Activated CD8-positive, alpha-beta T cell treated with anti-CD3 and anti-CD28 coated beads, Interleukin-2, amount 10 ng/mL, durations not matched to agents 7 days and 5 days (primary cell): ENCODE measurements at regions not wholly inside any gene's neighbourhood (a gene's known extent, or its start where the extent isn't known, plus 50 kb on each side); places are given as distances from the start of the nearest gene placed in this dataset.

Source experiments
- ATAC-seq: fragments of 150-1000 bp; cut with Tn5 transposase; one replicate; pipeline ENCODE4 v1.10.0; 2021; ENCODE audit warnings: moderate library complexity
- CTCF ChIA-PET: fragments of 350-600 bp; sonication (Branson Sonifier 250); formaldehyde crosslinking; loops from one replicate; lab custom pipeline; 2021; ENCODE audit warnings: antibody characterized with exemption; lab: Charles Lee
- POLR2A ChIA-PET: fragments of 350-600 bp; sonication (Branson Sonifier 250); formaldehyde crosslinking; loops from one replicate; lab custom pipeline; 2021; ENCODE audit warnings: antibody characterized with exemption; lab: Charles Lee
- DNase-seq: peaks from one replicate; pipeline ENCODE4 v3.0.0-alpha.2; 2020
- H3K27ac Mint-ChIP-seq: one replicate; pipeline ENCODE4 v1.8.0; 2021; ENCODE audit warnings: mild to moderate bottlenecking, mixed read lengths
- H3K27me3 Mint-ChIP-seq: one replicate; pipeline ENCODE4 v1.8.0; 2021; ENCODE audit warnings: low read depth, mixed read lengths
- H3K36me3 Mint-ChIP-seq: one replicate; pipeline ENCODE4 v1.8.0; 2021; ENCODE audit warnings: low read depth, mixed read lengths
- H3K4me1 Mint-ChIP-seq: one replicate; pipeline ENCODE4 v1.8.0; 2021; ENCODE audit warnings: low read depth, mixed read lengths
- H3K4me3 Mint-ChIP-seq: one replicate; pipeline ENCODE4 v1.8.0; 2021; ENCODE audit warnings: mild to moderate bottlenecking, mixed read lengths
- H3K9me3 Mint-ChIP-seq: one replicate; pipeline ENCODE4 v1.8.0; 2022; ENCODE audit warnings: mixed read lengths; ENCODE audit not compliant: insufficient read depth

DNA sequence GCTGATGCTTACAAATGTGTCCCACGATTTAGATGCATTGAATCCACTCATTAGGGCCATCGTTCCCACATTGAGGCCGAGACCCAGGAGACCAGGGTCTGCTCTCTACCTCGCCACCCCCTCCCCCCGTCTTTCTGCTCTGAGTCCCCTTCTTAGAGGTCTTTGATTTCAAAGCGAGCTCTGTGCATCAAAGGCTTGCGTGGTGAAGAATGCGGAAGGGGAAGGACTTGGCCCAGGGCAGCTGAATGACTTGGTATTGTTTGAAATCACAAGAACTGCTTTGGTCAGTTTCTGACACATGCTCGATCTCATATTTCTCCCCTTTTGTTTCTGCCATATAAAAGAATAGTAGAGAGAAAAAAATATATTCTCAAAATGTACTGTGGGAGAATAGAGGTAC is 78.3 kb upstream of the IRX1 start:
- DNase-seq: no peak
- Mint-ChIP-seq H3K27ac (no peak overlapping the region), H3K4me1 (no peaks in the 10 kb centered on the region), H3K9me3 (no peaks in the 10 kb centered on the region), H3K36me3 (no peaks in the 10 kb centered on the region), H3K27me3 (no peaks in the 10 kb centered on the region), H3K4me3 (no peak overlapping the region)
- POLR2A ChIA-PET: no interaction called here
- no peak for ATAC-seq
- CTCF ChIA-PET: no interaction called here

DNA sequence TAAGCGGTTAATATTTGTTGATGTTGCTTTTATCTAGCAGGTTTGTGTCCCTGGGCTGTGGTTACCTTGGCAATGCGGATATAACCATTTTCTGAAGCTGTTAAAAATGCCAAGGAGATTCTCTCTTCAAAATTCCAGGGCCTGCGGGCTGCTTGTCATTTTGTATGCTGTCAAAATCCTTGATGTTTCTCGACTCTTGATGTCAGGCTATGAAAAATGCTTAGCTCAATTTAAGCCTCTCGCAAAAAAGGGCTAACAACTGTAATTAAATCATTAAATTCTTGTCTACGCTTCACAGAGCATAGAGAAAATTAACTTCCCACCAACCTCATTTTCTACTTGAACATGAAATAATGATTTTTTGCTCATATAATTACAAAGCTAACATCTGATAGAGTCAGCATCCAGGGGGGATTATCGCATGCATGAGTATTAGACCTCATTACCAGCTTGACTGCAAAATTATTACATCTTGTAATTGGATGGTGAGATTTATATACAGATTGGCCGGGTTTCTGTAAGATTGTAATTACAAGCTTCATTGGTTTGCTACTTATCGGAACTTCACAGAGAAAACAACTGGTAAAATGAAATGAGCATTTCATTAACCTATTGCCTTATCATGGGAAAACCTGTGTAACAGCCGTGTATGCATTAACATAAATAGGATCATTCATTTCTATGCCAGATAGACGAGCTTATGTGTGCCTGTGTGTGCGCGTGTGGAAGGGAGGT is 83.1 kb upstream of the IRX1 start:
- H3K9me3 Mint-ChIP-seq: peaks cover 6% of the 10 kb centered on the region
- H3K27me3 Mint-ChIP-seq: no peaks in the 10 kb centered on the region
- no peaks in the 10 kb centered on the region for H3K36me3 Mint-ChIP-seq
- ChIA-PET POLR2A (no interaction called here), CTCF (no interaction called here)
- H3K27ac Mint-ChIP-seq: no peak overlapping the region
- no peak for ATAC-seq
- no peak for DNase-seq
- H3K4me3 Mint-ChIP-seq: no peak overlapping the region
- H3K4me1 Mint-ChIP-seq: no peaks in the 10 kb centered on the region

DNA sequence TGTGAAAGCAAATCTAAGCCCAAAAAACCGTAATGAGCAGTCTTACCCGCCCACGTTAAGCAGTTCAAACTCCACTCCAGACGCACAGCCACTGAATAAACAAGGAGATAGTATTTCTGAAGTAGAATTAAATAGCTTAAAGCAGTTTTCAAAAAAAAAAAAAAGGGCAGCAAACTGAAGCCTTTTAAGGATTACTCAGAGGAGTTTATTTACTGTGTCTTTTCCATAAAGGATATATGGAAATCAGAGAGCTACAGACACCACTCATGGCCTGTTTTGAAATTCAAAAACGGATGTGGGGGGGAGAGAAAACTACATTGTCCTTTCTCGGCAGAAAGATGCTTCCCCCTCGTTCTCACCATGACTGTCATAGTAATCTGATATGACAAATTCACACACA is 83.7 kb upstream of the IRX1 start:
- no peak for DNase-seq
- H3K4me1 Mint-ChIP-seq: no peaks in the 10 kb centered on the region
- H3K27ac Mint-ChIP-seq: no peak overlapping the region
- no peaks in the 10 kb centered on the region for H3K36me3 Mint-ChIP-seq
- H3K4me3 Mint-ChIP-seq: no peak overlapping the region
- ChIA-PET CTCF (no interaction called here), POLR2A (no interaction called here)
- no peak for ATAC-seq
- peaks cover 11% of the 10 kb centered on the region for H3K9me3 Mint-ChIP-seq
- no peaks in the 10 kb centered on the region for H3K27me3 Mint-ChIP-seq

DNA sequence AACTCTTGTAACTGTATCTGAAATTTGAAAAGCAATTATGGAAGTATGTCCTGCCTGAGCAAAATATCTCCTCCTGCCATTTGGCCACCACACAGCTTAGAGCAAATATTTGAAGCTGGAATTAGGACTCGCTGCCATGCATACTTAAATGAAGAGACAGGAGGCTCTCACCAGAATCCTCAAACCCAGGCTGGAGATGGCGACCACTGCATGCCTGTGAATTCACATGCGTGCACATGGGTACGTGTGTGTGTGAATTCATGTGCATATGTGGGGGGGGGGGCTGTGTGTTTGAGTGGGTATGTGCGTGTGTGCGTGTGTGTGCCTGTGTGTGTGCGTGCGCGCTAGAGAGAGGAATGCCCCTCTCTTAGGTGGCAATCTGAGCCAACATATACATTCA is 84.1 kb upstream of the IRX1 start:
- POLR2A ChIA-PET: no interaction called here
- Mint-ChIP-seq H3K27ac (no peak overlapping the region), H3K27me3 (no peaks in the 10 kb centered on the region), H3K9me3 (peaks cover 11% of the 10 kb centered on the region), H3K4me3 (no peak overlapping the region), H3K4me1 (no peaks in the 10 kb centered on the region), H3K36me3 (no peaks in the 10 kb centered on the region)
- no peak for ATAC-seq
- DNase-seq: no peak
- CTCF ChIA-PET: no interaction called here

DNA sequence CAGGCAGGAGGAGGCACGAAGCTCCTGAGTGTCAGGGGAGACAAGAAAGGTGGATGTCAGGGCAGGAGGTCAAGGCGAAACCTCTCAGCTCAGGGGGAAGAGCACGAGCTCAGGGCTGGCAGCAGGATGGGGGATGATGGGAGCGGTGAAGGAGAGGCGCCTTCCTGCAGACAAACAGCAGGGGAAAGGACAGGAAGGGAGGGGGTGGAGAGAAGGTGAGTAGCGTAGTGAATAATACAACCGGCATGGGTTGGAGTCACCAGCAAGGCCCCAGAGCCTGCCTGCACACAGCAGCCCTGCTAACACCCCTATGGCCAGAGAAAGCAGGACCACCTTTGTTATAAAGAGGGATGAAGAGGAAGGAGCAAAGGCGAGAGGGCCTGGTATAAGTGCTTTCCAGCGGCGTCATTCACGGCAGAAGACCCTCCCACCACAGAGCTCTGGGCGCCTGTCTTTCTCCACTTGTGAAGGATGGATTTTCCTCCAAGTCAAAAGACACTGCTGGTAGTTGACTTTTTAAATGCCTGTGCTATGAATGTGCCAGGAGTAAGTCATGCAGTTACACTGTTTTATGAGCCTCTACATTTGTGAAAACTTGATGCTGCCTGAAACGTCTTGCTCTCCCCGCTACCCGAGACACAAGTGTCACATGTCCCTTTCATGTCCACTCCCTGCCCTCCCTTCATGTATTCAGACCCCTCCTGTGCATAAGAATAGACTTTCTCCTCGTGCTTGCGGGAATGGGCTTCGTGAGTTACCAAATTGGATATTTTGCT is 84.8 kb upstream of the IRX1 start:
- H3K4me1 Mint-ChIP-seq: no peaks in the 10 kb centered on the region
- no peaks in the 10 kb centered on the region for H3K36me3 Mint-ChIP-seq
- DNase-seq (no peak), ATAC-seq (no peak)
- H3K27me3 Mint-ChIP-seq: no peaks in the 10 kb centered on the region
- H3K4me3 Mint-ChIP-seq: no peak overlapping the region
- no peak overlapping the region for H3K27ac Mint-ChIP-seq
- ChIA-PET CTCF (no interaction called here), POLR2A (no interaction called here)
- H3K9me3 Mint-ChIP-seq: peaks cover 11% of the 10 kb centered on the region

DNA sequence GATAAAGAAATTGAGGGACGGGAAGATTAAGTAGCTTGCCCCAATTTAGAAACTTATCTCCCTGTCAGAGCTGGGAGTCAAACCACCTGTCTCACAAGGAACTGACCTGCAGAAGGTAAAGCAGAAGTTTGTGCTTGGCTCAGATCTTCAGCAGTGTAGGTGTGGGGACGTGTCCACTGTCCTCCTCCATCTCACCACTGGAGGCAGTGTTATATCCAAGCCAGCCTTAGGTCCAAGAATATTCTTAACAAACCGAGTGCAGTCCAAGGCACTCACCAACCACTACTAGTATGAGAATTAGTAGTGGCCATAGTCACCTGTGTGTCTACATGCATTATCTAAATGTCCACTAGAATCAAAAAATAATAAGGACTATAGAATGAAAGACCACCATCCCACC is 86.3 kb upstream of the IRX1 start:
- POLR2A ChIA-PET: no interaction called here
- Mint-ChIP-seq H3K27me3 (no peaks in the 10 kb centered on the region), H3K4me1 (no peaks in the 10 kb centered on the region)

DNA sequence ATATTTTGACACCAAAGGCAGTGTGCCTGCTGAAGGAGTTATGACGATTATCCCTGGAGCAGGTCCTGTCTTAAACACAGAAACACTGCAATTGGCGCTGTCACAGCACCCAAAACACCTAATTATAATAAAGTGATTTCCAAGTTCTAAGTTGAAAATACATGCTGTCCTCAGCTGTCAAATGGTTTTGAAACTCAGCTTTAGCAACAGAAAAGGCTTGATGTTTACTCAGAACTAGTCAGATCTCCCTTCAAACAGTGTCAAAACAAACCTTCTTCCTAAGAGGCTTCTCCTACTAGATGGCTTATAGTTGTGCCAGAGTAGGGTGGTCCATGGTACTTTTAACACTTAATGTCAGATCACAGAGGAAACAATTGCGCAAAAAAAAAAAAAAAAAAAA is 87.2 kb upstream of the IRX1 start:
- ChIA-PET CTCF (no interaction called here), POLR2A (no interaction called here)
- Mint-ChIP-seq H3K9me3 (peaks cover 16% of the 10 kb centered on the region), H3K27ac (no peak overlapping the region), H3K4me1 (no peaks in the 10 kb centered on the region), H3K27me3 (no peaks in the 10 kb centered on the region), H3K36me3 (no peaks in the 10 kb centered on the region), H3K4me3 (no peak overlapping the region)
- DNase-seq: no peak
- ATAC-seq: no peak

More for the DNA sequence above, 86.3 kb upstream of the IRX1 start:
- CTCF ChIA-PET: no interaction called here
- no peak for ATAC-seq
- no peak overlapping the region for H3K27ac Mint-ChIP-seq
- no peak for DNase-seq
- no peak overlapping the region for H3K4me3 Mint-ChIP-seq
- H3K9me3 Mint-ChIP-seq: peaks cover 16% of the 10 kb centered on the region
- H3K36me3 Mint-ChIP-seq: no peaks in the 10 kb centered on the region

DNA sequence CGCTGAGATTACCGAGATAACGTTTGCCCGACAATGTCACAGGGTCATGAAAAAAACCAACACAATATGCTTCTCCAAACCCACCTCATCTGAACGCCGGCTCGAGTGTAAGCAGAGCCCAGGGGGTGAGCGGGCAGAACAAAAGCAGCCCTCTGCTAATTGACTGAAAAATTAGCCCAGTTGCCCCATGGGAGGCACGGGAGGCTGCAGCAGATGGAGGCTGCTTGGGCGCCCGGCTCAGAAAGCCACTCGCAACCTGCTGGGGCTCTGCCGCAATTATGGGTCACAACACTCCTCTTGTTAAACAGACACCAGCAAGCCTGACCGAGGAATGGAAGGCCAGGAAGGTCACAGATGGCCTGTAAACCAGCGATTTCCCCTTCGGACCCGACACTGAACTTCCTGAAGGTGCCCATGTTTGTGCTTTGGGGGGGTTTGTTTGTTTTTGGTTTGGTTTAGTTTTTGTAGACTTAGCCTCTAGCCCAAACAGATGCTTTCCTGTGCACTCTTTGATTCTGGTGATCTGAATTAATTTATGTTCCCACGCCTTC is 104.6 kb upstream of the IRX1 start:
- POLR2A ChIA-PET: no interaction called here
- DNase-seq: no peak
- no peak overlapping the region for H3K4me3 Mint-ChIP-seq
- H3K9me3 Mint-ChIP-seq: no peaks in the 10 kb centered on the region
- H3K27ac Mint-ChIP-seq: no peak overlapping the region
- H3K27me3 Mint-ChIP-seq: no peaks in the 10 kb centered on the region
- CTCF ChIA-PET: no interaction called here
- H3K36me3 Mint-ChIP-seq: no peaks in the 10 kb centered on the region
- no peak for ATAC-seq
- H3K4me1 Mint-ChIP-seq: no peaks in the 10 kb centered on the region

DNA sequence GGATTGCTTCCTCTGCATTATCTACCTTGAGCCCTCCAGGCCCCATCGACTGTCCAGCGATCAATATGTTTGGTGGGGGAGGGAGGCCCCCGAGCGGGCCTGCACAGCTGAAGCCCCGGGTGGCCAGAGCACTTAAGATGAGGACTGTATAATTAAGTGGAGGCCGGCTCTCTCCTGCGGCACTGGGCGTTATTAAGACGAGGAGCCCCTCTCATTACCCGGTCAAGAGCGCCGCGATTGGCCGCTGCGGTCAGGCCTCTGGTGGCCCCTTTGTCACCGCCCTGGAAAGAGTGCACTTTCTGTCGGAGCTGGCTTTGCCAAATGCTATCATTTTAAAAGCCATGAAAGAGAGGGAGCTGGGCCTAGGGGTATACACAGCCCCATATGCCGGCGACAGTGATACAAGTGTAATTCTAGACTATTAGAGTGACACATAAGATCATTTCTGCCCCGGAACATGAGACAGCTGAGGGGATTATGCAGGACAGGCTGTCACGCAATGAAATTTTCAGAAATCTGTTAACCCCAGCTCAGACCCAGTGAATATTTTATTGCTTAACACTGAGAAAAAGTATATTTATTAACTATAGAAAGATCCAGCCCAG is 106.3 kb upstream of the IRX1 start:
- Mint-ChIP-seq H3K27me3 (no peaks in the 10 kb centered on the region), H3K4me1 (no peaks in the 10 kb centered on the region), H3K27ac (no peak overlapping the region), H3K4me3 (no peak overlapping the region), H3K9me3 (no peaks in the 10 kb centered on the region), H3K36me3 (no peaks in the 10 kb centered on the region)
- DNase-seq (no peak), ATAC-seq (no peak)
- CTCF ChIA-PET: no interaction called here
- POLR2A ChIA-PET: no interaction called here

DNA sequence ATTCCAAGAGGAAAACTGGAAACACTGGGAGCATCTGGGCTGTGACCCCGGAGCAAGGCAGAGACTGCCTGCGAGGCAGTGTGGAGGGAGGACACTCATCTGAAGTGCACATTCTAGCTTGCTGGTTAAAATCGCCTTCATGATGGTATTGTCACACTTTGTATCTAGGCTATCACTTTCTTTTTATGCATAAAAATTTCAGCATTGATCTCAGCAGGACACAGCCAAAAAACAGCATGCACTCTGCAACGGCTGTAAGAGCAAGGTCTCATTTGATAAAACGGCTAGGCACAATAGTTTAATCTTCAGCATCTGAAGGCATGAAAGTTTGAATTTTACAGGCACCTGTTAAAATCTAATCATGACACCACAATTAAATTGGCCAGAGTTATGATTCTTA is 110.8 kb upstream of the IRX1 start:
- no peaks in the 10 kb centered on the region for H3K9me3 Mint-ChIP-seq
- H3K36me3 Mint-ChIP-seq: no peaks in the 10 kb centered on the region
- no peak overlapping the region for H3K27ac Mint-ChIP-seq
- no peaks in the 10 kb centered on the region for H3K4me1 Mint-ChIP-seq
- no peak for DNase-seq
- no peak overlapping the region for H3K4me3 Mint-ChIP-seq
- CTCF ChIA-PET: no interaction called here
- no peaks in the 10 kb centered on the region for H3K27me3 Mint-ChIP-seq
- POLR2A ChIA-PET: no interaction called here
- no peak for ATAC-seq

DNA sequence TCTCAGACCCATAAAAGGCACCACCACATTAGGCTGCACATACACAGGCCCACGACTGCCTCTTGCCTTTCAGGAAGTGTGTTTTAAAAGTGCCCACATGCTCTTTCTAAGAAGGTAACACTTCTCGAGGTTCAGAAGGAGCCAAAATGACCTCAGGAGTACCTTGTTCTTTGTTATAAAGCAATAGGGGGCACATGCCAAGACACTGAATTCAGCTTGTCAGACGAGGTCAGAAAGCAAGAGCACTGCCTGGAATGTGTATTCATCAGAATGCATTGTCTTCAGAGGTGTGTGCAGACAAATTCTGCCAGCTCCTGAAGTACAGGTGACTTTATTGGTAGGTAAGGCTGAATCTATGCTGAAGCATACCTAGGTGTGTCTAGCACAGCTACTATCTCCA is 114.5 kb upstream of the IRX1 start:
- DNase-seq (no peak), ATAC-seq (no peak)
- H3K4me1 Mint-ChIP-seq: no peaks in the 10 kb centered on the region
- no peaks in the 10 kb centered on the region for H3K36me3 Mint-ChIP-seq
- no peaks in the 10 kb centered on the region for H3K27me3 Mint-ChIP-seq
- no peaks in the 10 kb centered on the region for H3K9me3 Mint-ChIP-seq
- H3K27ac Mint-ChIP-seq: no peak overlapping the region
- H3K4me3 Mint-ChIP-seq: no peak overlapping the region
- POLR2A ChIA-PET: no interaction called here
- CTCF ChIA-PET: no interaction called here

DNA sequence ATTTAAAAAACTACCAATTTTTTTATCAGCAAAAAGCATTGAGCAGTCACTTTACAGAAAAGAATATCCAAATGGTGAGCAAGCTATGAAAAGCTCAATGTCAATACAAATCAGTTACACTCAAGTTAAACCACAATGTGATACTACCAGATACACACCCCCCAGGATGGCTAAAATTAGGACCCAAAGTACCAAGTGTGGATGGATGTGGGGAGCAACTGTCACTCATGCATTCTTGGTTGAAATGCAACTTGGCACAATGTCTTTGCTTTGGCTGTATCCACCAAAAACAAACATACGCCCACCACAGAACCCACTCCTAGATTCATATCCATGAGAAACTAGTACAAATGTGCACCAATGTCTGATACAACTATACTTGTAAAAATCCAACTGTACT is 120.0 kb upstream of the IRX1 start:
- ChIA-PET POLR2A (no interaction called here), CTCF (no interaction called here)
- Mint-ChIP-seq H3K9me3 (peaks cover 3% of the 10 kb centered on the region), H3K4me1 (no peaks in the 10 kb centered on the region), H3K27me3 (no peaks in the 10 kb centered on the region), H3K4me3 (no peak overlapping the region), H3K36me3 (no peaks in the 10 kb centered on the region), H3K27ac (no peak overlapping the region)
- no peak for DNase-seq
- no peak for ATAC-seq
